ENCODE measurements at regions not wholly inside any gene's neighbourhood (a gene's known extent, or its start where the extent isn't known, plus 50 kb on each side); places are given as distances from the start of the nearest gene placed in this dataset.

- Histone ChIP-seq H3K36me3 (no peaks in the 10 kb centered on the region), H3K27me3 (no peaks in the 10 kb centered on the region), H3K27ac (no peak overlapping the region), H3K9me3 (no peaks in the 10 kb centered on the region), H3K4me3 (no peak overlapping the region), H3K4me1 (no peaks in the 10 kb centered on the region)
- DNase-seq (no peak), ATAC-seq (no peak)
- intact Hi-C loops (cut with DNase I): no loop called here
- no peak for TF ChIP-seq CTCF (IDR thresholded peaks at IDR 0.05)
Measured at GRCh38 chr19:28934631-28935030, 278.3 kb downstream of the UQCRFS1 start.

- TF ChIP-seq CTCF (IDR thresholded peaks at IDR 0.05): no peak
- no peaks in the 10 kb centered on the region for H3K36me3 ChIP-seq
- intact Hi-C loops (cut with DNase I): no loop called here
- H3K27me3 ChIP-seq: no peaks in the 10 kb centered on the region
- no peak for ATAC-seq
- H3K4me3 ChIP-seq: no peak overlapping the region
- no peaks in the 10 kb centered on the region for H3K4me1 ChIP-seq
- H3K27ac ChIP-seq: no peak overlapping the region
- no peak for DNase-seq
- H3K9me3 ChIP-seq: no peaks in the 10 kb centered on the region
Measured at GRCh38 chr19:28933039-28933438, 279.9 kb downstream of the UQCRFS1 start.

- H3K4me1 ChIP-seq: no peaks in the 10 kb centered on the region
- H3K4me3 ChIP-seq: no peak overlapping the region
- intact Hi-C loops (cut with DNase I): no loop called here
- H3K9me3 ChIP-seq: no peaks in the 10 kb centered on the region
- H3K36me3 ChIP-seq: no peaks in the 10 kb centered on the region
- no peak overlapping the region for H3K27ac ChIP-seq
- no peak for TF ChIP-seq CTCF (IDR thresholded peaks at IDR 0.05)
- ATAC-seq: no peak
- no peak for DNase-seq
- H3K27me3 ChIP-seq: no peaks in the 10 kb centered on the region
Measured at GRCh38 chr19:28932446-28932845, 280.5 kb downstream of the UQCRFS1 start.

- DNase-seq: no peak
- no peak for ATAC-seq
- H3K4me3 ChIP-seq: no peak overlapping the region
- no peaks in the 10 kb centered on the region for H3K9me3 ChIP-seq
- no peaks in the 10 kb centered on the region for H3K27me3 ChIP-seq
- intact Hi-C loops (cut with DNase I): no loop called here
- TF ChIP-seq CTCF (IDR thresholded peaks at IDR 0.05): no peak
- no peak overlapping the region for H3K27ac ChIP-seq
- no peaks in the 10 kb centered on the region for H3K36me3 ChIP-seq
- no peaks in the 10 kb centered on the region for H3K4me1 ChIP-seq
Measured at GRCh38 chr19:28929006-28929405, 283.9 kb downstream of the UQCRFS1 start.

GRCh38 chr19:28927456-28927855 is 285.5 kb downstream of the UQCRFS1 start:
- Histone ChIP-seq H3K4me1 (no peaks in the 10 kb centered on the region), H3K4me3 (no peak overlapping the region), H3K27me3 (no peaks in the 10 kb centered on the region), H3K27ac (no peak overlapping the region), H3K36me3 (no peaks in the 10 kb centered on the region), H3K9me3 (no peaks in the 10 kb centered on the region)
- intact Hi-C loops (cut with DNase I): no loop called here
- DNase-seq (no peak), ATAC-seq (no peak)
- no peak for TF ChIP-seq CTCF (IDR thresholded peaks at IDR 0.05)

Measured in upper lobe of right lung (tissue), 1 donor.